ENCODE measurements at regions not wholly inside any gene's neighbourhood (a gene's known extent, or its start where the extent isn't known, plus 50 kb on each side); places are given as distances from the start of the nearest gene placed in this dataset.

GRCh38 chr3:124498891-124499290 is 231.4 kb upstream of the UMPS start:
- ATAC-seq (no peak), DNase-seq (ENCODE audit: low spot score in 2 of 2) (no peak)
- no peak overlapping the region for H3K27ac Mint-ChIP-seq
- no peaks in the 10 kb centered on the region for H3K36me3 Mint-ChIP-seq
- no peaks in the 10 kb centered on the region for H3K9me3 Mint-ChIP-seq

GRCh38 chr3:124504332-124505059 is 225.8 kb upstream of the UMPS start:
- ATAC-seq = no peak
- Mint-ChIP-seq H3K36me3 (no peaks in the 10 kb centered on the region), H3K9me3 (no peaks in the 10 kb centered on the region), H3K27ac (no peak overlapping the region)
- no peak for DNase-seq (ENCODE audit: low spot score in 2 of 2)

- no peak for DNase-seq (ENCODE audit: low spot score in 2 of 2)
- no peak for ATAC-seq
- Mint-ChIP-seq H3K27ac (no peak overlapping the region), H3K36me3 (no peaks in the 10 kb centered on the region), H3K9me3 (no peaks in the 10 kb centered on the region)
Measured at GRCh38 chr3:124509884-124510283, 220.4 kb upstream of the UMPS start.

GRCh38 chr3:124510290-124510689 is 220.0 kb upstream of the UMPS start:
- H3K27ac Mint-ChIP-seq = no peak overlapping the region
- H3K36me3 Mint-ChIP-seq = no peaks in the 10 kb centered on the region
- DNase-seq (ENCODE audit: low spot score in 2 of 2) = no peak
- no peaks in the 10 kb centered on the region for H3K9me3 Mint-ChIP-seq
- no peak for ATAC-seq

GRCh38 chr3:124512881-124513609 is 217.2 kb upstream of the UMPS start:
- Mint-ChIP-seq H3K9me3 (no peaks in the 10 kb centered on the region), H3K36me3 (no peaks in the 10 kb centered on the region), H3K27ac (no peak overlapping the region)
- DNase-seq (ENCODE audit: low spot score in 2 of 2) (no peak), ATAC-seq (no peak)

- Mint-ChIP-seq H3K27ac (no peak overlapping the region), H3K36me3 (no peaks in the 10 kb centered on the region), H3K9me3 (no peaks in the 10 kb centered on the region)
- DNase-seq (ENCODE audit: low spot score in 2 of 2) (no peak), ATAC-seq (no peak)
Measured at GRCh38 chr3:124513610-124513997, 216.6 kb upstream of the UMPS start.

GRCh38 chr3:124514683-124515082 is 215.6 kb upstream of the UMPS start:
- ATAC-seq = no peak
- DNase-seq (ENCODE audit: low spot score in 2 of 2) = no peak
- no peak overlapping the region for H3K27ac Mint-ChIP-seq
- H3K36me3 Mint-ChIP-seq = no peaks in the 10 kb centered on the region
- no peaks in the 10 kb centered on the region for H3K9me3 Mint-ChIP-seq

GRCh38 chr3:124516333-124516732 is 213.9 kb upstream of the UMPS start:
- DNase-seq (ENCODE audit: low spot score in 2 of 2) (no peak), ATAC-seq (no peak)
- Mint-ChIP-seq H3K9me3 (no peaks in the 10 kb centered on the region), H3K36me3 (no peaks in the 10 kb centered on the region), H3K27ac (no peak overlapping the region)

- H3K9me3 Mint-ChIP-seq = no peaks in the 10 kb centered on the region
- DNase-seq (ENCODE audit: low spot score in 2 of 2) (no peak), ATAC-seq (no peak)
- H3K36me3 Mint-ChIP-seq = no peaks in the 10 kb centered on the region
- no peak overlapping the region for H3K27ac Mint-ChIP-seq
Measured at GRCh38 chr3:124517306-124517705, 212.9 kb upstream of the UMPS start.

- H3K36me3 Mint-ChIP-seq = no peaks in the 10 kb centered on the region
- DNase-seq (ENCODE audit: low spot score in 2 of 2) (no peak), ATAC-seq (no peak)
- no peak overlapping the region for H3K27ac Mint-ChIP-seq
- H3K9me3 Mint-ChIP-seq = no peaks in the 10 kb centered on the region
Measured at GRCh38 chr3:124518350-124518749, 211.9 kb upstream of the UMPS start.

- Mint-ChIP-seq H3K9me3 (no peaks in the 10 kb centered on the region), H3K27ac (no peak overlapping the region), H3K36me3 (no peaks in the 10 kb centered on the region)
- no peak for ATAC-seq
- DNase-seq (ENCODE audit: low spot score in 2 of 2) = no peak
Measured at GRCh38 chr3:124519591-124520194, 210.6 kb upstream of the UMPS start.

GRCh38 chr3:124520970-124521369 is 209.3 kb upstream of the UMPS start:
- no peak for ATAC-seq
- no peak overlapping the region for H3K27ac Mint-ChIP-seq
- no peak for DNase-seq (ENCODE audit: low spot score in 2 of 2)
- H3K9me3 Mint-ChIP-seq = peaks cover 0 to 6% of the 10 kb centered on the region in 2 donors
- H3K36me3 Mint-ChIP-seq = no peaks in the 10 kb centered on the region

- no peak for DNase-seq (ENCODE audit: low spot score in 2 of 2)
- Mint-ChIP-seq H3K27ac (no peak overlapping the region), H3K9me3 (peaks cover 0 to 6% of the 10 kb centered on the region in 2 donors), H3K36me3 (no peaks in the 10 kb centered on the region)
- ATAC-seq = no peak
Measured at GRCh38 chr3:124522082-124522625, 208.1 kb upstream of the UMPS start.

- DNase-seq (ENCODE audit: low spot score in 2 of 2) = no peak
- peaks cover 0 to 6% of the 10 kb centered on the region in 2 donors for H3K9me3 Mint-ChIP-seq
- no peak overlapping the region for H3K27ac Mint-ChIP-seq
- no peaks in the 10 kb centered on the region for H3K36me3 Mint-ChIP-seq
- ATAC-seq = no peak
Measured at GRCh38 chr3:124526601-124527000, 203.7 kb upstream of the UMPS start.

GRCh38 chr3:124529826-124530571 is 200.3 kb upstream of the UMPS start:
- Mint-ChIP-seq H3K27ac (no peak overlapping the region), H3K36me3 (no peaks in the 10 kb centered on the region), H3K9me3 (peaks cover 0 to 5% of the 10 kb centered on the region in 2 donors)
- ATAC-seq (no peak), DNase-seq (ENCODE audit: low spot score in 2 of 2) (no peak)

GRCh38 chr3:124530916-124531315 is 199.3 kb upstream of the UMPS start:
- no peaks in the 10 kb centered on the region for H3K36me3 Mint-ChIP-seq

GRCh38 chr3:124532071-124532470 is 198.2 kb upstream of the UMPS start:
- no peak for ATAC-seq
- H3K27ac Mint-ChIP-seq = no peak overlapping the region
- no peaks in the 10 kb centered on the region for H3K36me3 Mint-ChIP-seq
- no peak for DNase-seq (ENCODE audit: low spot score in 2 of 2)
- H3K9me3 Mint-ChIP-seq = no peaks in the 10 kb centered on the region

More at GRCh38 chr3:124530916-124531315, 199.3 kb upstream of the UMPS start:
- no peak overlapping the region for H3K27ac Mint-ChIP-seq
- DNase-seq (ENCODE audit: low spot score in 2 of 2) = no peak
- ATAC-seq = no peak
- H3K9me3 Mint-ChIP-seq = no peaks in the 10 kb centered on the region
